PC-9 (cell line): ENCODE measurements at regions not wholly inside any gene's neighbourhood (a gene's known extent, or its start where the extent isn't known, plus 50 kb on each side); places are given as distances from the start of the nearest gene placed in this dataset.

Source experiments
- EZH2 ChIP-seq: fragments of 200-600 bp; sonication (generic); IDR thresholded peaks from 2 replicates; pipeline ENCODE4 v1.8.0; 2017; ENCODE audit warnings: antibody characterized with exemption, low read depth
- TF ChIP-seq, protein P1 (sequence below): fragments of 200-600 bp; sonication (generic); conservative IDR thresholded peaks from 2 replicates; pipeline ENCODE4 v1.6.1; 2017; ENCODE audit warnings: mixed run types, antibody characterized with exemption, mild to moderate bottlenecking, moderate library complexity

DNA sequence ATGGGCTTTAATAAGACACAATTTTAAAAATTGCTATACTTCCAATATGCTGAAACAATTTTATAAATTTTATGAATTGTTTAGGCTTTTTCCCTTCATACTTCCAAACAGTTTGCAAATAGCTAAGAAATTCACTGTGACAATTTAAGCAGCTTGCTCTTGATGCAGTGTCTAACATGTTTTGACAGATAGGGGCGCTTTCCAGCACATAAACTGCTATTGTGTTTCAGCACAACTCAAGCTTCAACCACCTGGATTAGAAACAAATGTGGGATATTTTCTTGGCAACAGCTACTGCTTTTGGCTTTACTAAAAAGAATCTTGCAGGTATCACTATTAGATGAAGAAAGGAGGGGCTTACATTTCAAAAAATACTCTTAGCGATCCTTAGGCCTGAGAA is 565.8 kb upstream of the DPPA4 start:
- TF ChIP-seq, protein P1, sequence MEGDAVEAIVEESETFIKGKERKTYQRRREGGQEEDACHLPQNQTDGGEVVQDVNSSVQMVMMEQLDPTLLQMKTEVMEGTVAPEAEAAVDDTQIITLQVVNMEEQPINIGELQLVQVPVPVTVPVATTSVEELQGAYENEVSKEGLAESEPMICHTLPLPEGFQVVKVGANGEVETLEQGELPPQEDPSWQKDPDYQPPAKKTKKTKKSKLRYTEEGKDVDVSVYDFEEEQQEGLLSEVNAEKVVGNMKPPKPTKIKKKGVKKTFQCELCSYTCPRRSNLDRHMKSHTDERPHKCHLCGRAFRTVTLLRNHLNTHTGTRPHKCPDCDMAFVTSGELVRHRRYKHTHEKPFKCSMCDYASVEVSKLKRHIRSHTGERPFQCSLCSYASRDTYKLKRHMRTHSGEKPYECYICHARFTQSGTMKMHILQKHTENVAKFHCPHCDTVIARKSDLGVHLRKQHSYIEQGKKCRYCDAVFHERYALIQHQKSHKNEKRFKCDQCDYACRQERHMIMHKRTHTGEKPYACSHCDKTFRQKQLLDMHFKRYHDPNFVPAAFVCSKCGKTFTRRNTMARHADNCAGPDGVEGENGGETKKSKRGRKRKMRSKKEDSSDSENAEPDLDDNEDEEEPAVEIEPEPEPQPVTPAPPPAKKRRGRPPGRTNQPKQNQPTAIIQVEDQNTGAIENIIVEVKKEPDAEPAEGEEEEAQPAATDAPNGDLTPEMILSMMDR: peak; percentile 27; the same call in 1 of the 2 replicates
- TF ChIP-seq EZH2: no peak
